Limb (tissue), 2 donors: ENCODE measurements at regions not wholly inside any gene's neighbourhood (a gene's known extent, or its start where the extent isn't known, plus 50 kb on each side); places are given as distances from the start of the nearest gene placed in this dataset.

ENCODE experiments used
- DNase-seq, 2 donors: peaks; one replicate each; pipeline ENCODE4 v3.0.0-alpha.2; 2016; ENCODE audit errors: extremely low spot score in 2 of 2

DNA sequence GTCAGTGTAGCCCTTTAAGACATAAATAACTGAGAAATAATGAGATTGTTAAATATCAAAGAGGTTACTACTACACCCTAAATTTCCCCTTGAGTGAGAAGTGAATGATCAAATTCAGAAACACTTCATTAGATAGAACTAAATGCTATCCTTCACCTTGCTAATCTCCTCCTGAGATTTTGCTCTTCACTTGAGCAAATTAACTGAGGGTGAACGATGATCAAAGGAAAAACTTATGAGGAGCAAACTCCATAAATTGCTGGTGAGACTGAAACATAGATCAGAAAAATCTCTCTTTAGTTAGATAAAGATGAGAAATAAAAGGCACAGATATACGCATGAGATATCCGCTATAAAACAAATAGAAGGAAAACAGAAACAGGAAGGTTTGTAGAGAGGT lies 63.1 kb upstream of the TANC1 start:
- DNase-seq, result no peak

DNA sequence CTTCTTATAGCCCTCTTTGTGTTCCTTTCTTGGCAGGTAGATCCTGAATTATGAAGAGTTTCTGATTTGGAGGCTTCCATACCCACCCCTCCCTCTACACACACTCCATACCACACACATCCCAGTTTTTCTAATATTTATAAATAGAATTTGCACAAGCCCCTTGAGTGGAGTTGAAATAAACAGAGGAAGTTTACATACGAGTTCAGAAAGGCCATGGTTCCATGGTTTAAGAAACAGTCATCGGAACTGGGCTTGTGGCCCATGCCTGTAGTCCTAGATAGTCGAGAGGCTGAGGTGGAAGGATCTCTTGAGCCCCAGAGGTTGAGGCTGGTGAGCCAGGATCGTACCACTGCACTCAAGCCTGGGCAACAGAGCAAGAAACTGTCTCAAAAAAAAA lies 62.7 kb upstream of the TANC1 start:
- no peak for DNase-seq

DNA sequence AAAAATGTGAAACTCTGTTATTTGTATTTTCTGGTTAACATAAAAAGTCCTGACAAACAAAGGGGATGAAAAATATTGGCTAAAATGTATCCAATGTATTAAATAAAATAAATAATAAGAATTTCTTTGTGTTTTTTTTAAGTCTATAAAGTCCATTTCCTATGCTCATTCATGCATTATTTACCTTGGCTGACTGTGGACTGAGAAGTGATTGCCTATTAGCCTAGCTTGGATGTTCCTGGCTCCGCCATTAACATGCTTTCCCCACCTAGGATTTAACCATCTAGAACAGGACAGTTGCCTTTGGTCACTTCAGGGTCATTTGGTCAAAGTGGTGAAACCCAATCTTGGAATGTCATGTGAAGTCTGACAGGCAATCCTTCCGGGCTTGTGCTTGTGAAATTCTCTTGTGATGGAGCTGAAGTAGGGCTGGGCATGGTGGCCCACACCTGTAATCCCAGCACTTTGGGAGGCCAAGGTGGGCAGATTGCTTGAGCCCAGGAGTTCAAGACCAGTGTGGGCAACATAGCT lies 60.4 kb upstream of the TANC1 start:
- no peak for DNase-seq

DNA sequence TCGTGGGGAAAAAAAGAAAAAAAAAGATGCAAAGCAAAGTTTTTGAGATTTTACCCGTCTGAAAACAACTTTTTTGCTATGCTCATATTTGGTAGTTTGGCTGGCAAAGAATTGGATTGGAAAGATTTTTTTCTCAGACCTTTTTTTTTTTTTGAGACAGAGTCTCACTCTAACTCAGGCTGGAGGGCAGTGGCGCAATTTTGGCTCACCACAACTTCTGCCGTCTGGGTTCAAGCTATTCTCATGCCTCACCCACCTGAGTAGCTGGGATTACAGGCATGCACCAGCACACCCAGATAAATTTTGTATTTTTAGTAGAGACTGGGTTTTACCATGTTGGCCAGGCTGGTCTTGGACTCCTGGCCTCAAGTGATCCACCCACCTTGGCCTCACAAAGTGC lies 56.3 kb upstream of the TANC1 start:
- DNase-seq, result no peak

DNA sequence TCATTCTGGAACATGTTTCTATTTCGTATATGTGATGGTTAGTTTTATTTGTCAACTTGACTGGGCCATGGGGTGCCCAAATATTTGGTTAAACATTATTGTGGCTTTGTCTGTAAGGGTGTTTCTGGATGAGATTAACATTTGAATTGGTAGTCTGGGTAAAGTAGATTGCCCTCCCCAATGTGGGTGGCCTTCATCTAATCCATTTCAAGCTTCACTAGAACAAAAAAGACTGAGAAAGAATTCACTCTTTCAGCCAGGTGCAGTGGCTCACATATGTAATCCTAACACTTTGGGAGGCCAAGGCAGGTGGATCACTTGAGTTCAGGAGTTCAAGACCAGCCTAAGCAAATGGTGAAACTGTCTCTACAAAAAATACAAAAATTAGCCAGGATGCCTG lies 55.7 kb upstream of the TANC1 start:
- DNase-seq, result no peak

DNA sequence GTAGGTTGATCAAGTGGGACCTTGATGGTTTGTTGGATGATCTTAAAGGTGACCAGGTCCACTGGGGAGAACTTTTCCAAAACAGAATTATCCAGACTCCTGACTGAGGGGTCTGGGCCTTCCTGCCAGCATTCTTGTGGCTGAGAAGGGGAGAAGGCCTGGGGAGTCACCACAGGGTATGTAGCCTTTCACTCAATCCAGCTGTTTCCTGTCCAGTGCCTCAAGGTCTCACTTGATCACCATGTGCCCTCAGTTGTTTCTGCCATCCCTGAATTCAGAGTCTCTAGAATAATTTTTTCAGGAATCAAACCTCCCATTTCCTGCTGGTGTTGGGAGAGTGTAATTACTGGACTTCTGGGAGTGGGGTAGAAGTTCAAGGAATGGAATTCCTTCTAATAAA lies 54.4 kb upstream of the TANC1 start:
- DNase-seq, result no peak

DNA sequence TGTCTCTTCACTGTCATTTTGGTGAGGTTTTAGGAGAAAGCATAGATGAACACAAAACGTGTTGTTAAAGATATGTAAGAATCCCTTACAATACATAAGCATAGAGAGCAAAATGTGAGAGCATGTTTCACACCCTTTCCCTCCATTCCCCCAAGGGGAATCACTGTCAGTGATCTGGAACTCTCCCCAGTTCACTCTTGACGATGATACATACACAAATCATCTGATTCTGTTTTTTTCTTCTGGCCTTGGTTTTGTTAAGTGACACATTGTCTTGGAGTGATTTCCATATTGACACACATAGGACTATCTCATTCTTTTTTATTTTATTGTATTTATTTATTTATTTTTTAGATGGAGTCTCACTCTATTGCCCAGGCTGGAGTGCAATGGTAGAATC lies 53.7 kb upstream of the TANC1 start:
- DNase-seq, result no peak

DNA sequence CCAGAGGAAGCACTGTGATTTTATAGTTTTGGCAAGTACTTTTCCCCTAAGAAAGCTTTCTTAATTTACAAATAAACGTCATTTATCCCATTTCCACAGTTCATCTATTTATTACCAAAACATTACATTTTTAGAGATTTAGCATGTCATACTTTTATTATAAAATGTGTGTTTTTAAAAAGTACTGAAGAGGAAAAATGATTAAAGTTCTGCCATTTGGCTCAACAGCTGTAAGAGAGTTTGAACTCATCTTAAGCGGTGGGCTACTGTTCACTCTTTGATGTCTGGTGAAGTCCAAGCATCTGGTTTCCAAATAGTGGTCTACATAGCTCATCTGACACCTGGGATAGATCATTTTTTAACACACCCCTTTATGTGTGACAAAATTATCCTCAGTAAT lies 51.3 kb upstream of the TANC1 start:
- no peak for DNase-seq

DNA sequence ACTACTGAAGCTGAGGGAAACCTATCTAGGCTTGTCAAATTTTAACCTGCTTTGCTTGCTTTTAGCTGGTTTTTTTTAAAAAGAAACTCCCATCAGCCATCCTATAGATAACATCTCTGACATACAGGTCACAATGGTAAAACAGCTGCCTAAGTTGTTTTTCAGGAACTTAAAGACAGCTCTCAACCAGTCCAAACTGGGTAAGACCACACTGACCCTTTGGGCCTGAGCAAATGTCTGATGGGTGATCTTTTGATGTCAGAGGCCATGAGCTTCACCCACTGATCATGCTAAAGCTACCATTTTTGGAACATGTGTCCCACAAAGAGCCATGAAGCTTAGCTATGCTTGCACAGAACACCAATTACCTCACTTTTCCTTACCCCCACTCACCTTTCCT lies 50.0 kb upstream of the TANC1 start:
- DNase-seq, result no peak
